Skeletal muscle tissue (tissue), 3 donors: ENCODE measurements at regions not wholly inside any gene's neighbourhood (a gene's known extent, or its start where the extent isn't known, plus 50 kb on each side); places are given as distances from the start of the nearest gene placed in this dataset.

ENCODE experiments used
- H3K27ac ChIP-seq: one replicate; pipeline ENCODE4 v1.7.0; 2013; ENCODE audit warnings: mild to moderate bottlenecking, low read depth, low read length, inconsistent platforms
- H3K27me3 ChIP-seq, 3 donors: one replicate each; pipeline ENCODE4 v1.7.0; 2013; ENCODE audit warnings: low read length in 3 of 3; ENCODE audit not compliant: control insufficient read depth in 3 of 3, insufficient read depth in 3 of 3
- H3K36me3 ChIP-seq, 3 donors: one replicate each; pipeline ENCODE4 v1.7.0; 2013; ENCODE audit warnings: low read length in 3 of 3; ENCODE audit not compliant: control insufficient read depth in 3 of 3, insufficient read depth in 3 of 3
- H3K4me1 ChIP-seq, 3 donors: one replicate each; pipeline ENCODE4 v1.7.0; 2013; ENCODE audit warnings: low read length in 3 of 3, mild to moderate bottlenecking in 3 of 3; ENCODE audit not compliant: control insufficient read depth in 3 of 3, insufficient read depth in 3 of 3
- H3K4me3 ChIP-seq, 3 donors: one replicate each; pipeline ENCODE4 v1.7.0; 2013; ENCODE audit warnings: low read length in 3 of 3
- H3K9ac ChIP-seq, 3 donors: one replicate each; pipeline ENCODE4 v1.7.0; 2013; ENCODE audit warnings: low read length in 3 of 3, mild to moderate bottlenecking in 3 of 3, moderate library complexity in 2 of 3, low read depth in 1 of 3
- H3K9me3 ChIP-seq, 3 donors: one replicate each; pipeline ENCODE4 v1.7.0; 2013; ENCODE audit warnings: low read length in 3 of 3; ENCODE audit not compliant: control insufficient read depth in 3 of 3
- donor health status: Osteomylitis.

GRCh38 chr15:25239471-25240345 is 199.1 kb downstream of the UBE3A start:
- Histone ChIP-seq H3K9me3 (peaks cover 0 to 12% (median 3%) of the 10 kb centered on the region in 3 donors), H3K36me3 (no peaks in the 10 kb centered on the region), H3K4me1 (no peaks in the 10 kb centered on the region), H3K4me3 (no peak overlapping the region), H3K9ac (no peak overlapping the region), H3K27ac (no peak overlapping the region), H3K27me3 (no peaks in the 10 kb centered on the region)

GRCh38 chr15:25240461-25241021 is 198.3 kb downstream of the UBE3A start:
- Histone ChIP-seq H3K27ac (no peak overlapping the region), H3K9ac (no peak overlapping the region), H3K36me3 (no peaks in the 10 kb centered on the region), H3K9me3 (peaks cover 0 to 12% (median 3%) of the 10 kb centered on the region in 3 donors), H3K4me1 (no peaks in the 10 kb centered on the region), H3K4me3 (no peak overlapping the region), H3K27me3 (no peaks in the 10 kb centered on the region)

- Histone ChIP-seq H3K9ac (no peak overlapping the region), H3K36me3 (no peaks in the 10 kb centered on the region), H3K4me3 (no peak overlapping the region), H3K9me3 (peaks cover 0 to 12% (median 3%) of the 10 kb centered on the region in 3 donors), H3K4me1 (no peaks in the 10 kb centered on the region), H3K27me3 (no peaks in the 10 kb centered on the region), H3K27ac (no peak overlapping the region)
These were observed 197.5 kb downstream of the UBE3A start for GRCh38 chr15:25241241-25241801.

DNA sequence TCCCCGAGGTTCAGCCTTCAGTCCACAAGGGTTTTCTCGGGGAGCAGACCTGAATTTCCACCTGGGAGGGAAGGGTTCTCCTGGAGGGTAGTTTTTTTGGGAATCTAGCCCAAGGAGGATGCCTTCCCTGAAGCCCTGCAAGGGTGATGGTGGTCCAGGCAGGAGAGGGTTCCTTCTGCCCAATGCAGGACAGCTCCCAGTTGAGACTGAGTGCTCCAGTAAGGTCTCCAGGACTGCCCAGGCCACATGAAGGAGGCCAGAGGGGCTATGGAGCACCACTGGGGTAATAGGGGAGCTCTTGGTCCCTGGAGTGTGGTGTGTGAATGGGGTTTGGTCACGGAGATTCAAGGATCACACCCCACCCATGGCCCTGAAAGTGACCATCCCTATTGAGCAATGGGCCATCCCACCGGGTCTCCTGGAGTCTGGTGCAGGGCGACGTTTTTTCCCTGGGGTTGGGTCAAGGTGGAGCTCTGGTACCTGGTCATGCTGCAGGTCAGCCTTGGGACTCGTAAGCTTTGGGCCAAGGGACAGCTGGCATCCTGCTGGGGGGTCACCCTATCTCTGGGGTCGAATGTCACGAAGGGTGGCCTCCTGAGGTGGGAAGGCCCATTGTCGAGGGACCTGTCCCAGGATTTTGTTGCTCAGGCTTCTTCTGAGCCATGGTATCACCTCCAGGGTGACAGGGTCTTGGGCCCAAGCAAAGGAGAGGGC is 196.5 kb downstream of the UBE3A start:
- no peak overlapping the region for H3K4me3 ChIP-seq
- H3K9ac ChIP-seq: no peak overlapping the region
- peaks cover 0 to 2% (median 0%) of the 10 kb centered on the region in 3 donors for H3K36me3 ChIP-seq
- peaks cover 0 to 15% (median 2%) of the 10 kb centered on the region in 3 donors for H3K9me3 ChIP-seq
- H3K27ac ChIP-seq: no peak overlapping the region
- H3K4me1 ChIP-seq: no peaks in the 10 kb centered on the region
- no peaks in the 10 kb centered on the region for H3K27me3 ChIP-seq

- no peak overlapping the region for H3K27ac ChIP-seq
- H3K36me3 ChIP-seq: peaks cover 0 to 2% (median 0%) of the 10 kb centered on the region in 3 donors
- no peak overlapping the region for H3K4me3 ChIP-seq
- no peaks in the 10 kb centered on the region for H3K4me1 ChIP-seq
- H3K9ac ChIP-seq: no peak overlapping the region
- no peaks in the 10 kb centered on the region for H3K27me3 ChIP-seq
- H3K9me3 ChIP-seq: peaks cover 0 to 15% (median 0%) of the 10 kb centered on the region in 3 donors
These were observed 195.6 kb downstream of the UBE3A start for GRCh38 chr15:25242957-25243799.

- Histone ChIP-seq H3K27ac (no peak overlapping the region), H3K9ac (no peak overlapping the region), H3K36me3 (peaks cover 0 to 2% (median 0%) of the 10 kb centered on the region in 3 donors), H3K4me3 (no peak overlapping the region), H3K27me3 (no peaks in the 10 kb centered on the region), H3K9me3 (peaks cover 0 to 13% (median 0%) of the 10 kb centered on the region in 3 donors), H3K4me1 (no peaks in the 10 kb centered on the region)
These were observed 195.1 kb downstream of the UBE3A start for GRCh38 chr15:25243800-25244097.

- Histone ChIP-seq H3K36me3 (peaks cover 0 to 2% (median 0%) of the 10 kb centered on the region in 3 donors), H3K4me3 (no peak overlapping the region), H3K9me3 (peaks cover 0 to 9% (median 0%) of the 10 kb centered on the region in 3 donors), H3K4me1 (no peaks in the 10 kb centered on the region), H3K27ac (no peak overlapping the region), H3K9ac (no peak overlapping the region), H3K27me3 (no peaks in the 10 kb centered on the region)
These were observed 193.9 kb downstream of the UBE3A start for GRCh38 chr15:25244731-25245585.

GRCh38 chr15:25245801-25246622 is 192.8 kb downstream of the UBE3A start:
- Histone ChIP-seq H3K27me3 (no peaks in the 10 kb centered on the region), H3K9me3 (peaks cover 0 to 9% (median 0%) of the 10 kb centered on the region in 3 donors), H3K27ac (no peak overlapping the region), H3K4me3 (no peak overlapping the region), H3K36me3 (peaks cover 0 to 2% (median 0%) of the 10 kb centered on the region in 3 donors), H3K4me1 (no peaks in the 10 kb centered on the region), H3K9ac (no peak overlapping the region)
